Loucy (cell line): ENCODE measurements at regions not wholly inside any gene's neighbourhood (a gene's known extent, or its start where the extent isn't known, plus 50 kb on each side); places are given as distances from the start of the nearest gene placed in this dataset.

Experiments used
- H2AFZ ChIP-seq: fragments of 200-600 bp; sonication (generic); 2 replicates; pipeline ENCODE4 v1.6.0; 2016; ENCODE audit warnings: antibody characterized with exemption, mild to moderate bottlenecking, low read length, moderate library complexity
- H3F3A ChIP-seq: fragments of 200-600 bp; 2 replicates; pipeline ENCODE4 v1.6.0; 2016; ENCODE audit warnings: antibody characterized with exemption, low read depth, mild to moderate bottlenecking
- H3K27me3 ChIP-seq: fragments of 200-600 bp; sonication (generic); 2 replicates; pipeline ENCODE4 v1.6.1; 2014; ENCODE audit warnings: low read length, mild to moderate bottlenecking; ENCODE audit not compliant: insufficient read depth, poor library complexity, severe bottlenecking
- H3K36me3 ChIP-seq: fragments of 200-600 bp; sonication (generic); 2 replicates; pipeline ENCODE4 v1.6.1; 2016; ENCODE audit warnings: low read length; ENCODE audit not compliant: insufficient read depth
- H3K4me1 ChIP-seq: fragments of 200-600 bp; sonication (generic); 2 replicates; pipeline ENCODE4 v1.5.1; 2014; ENCODE audit warnings: low read length, mild to moderate bottlenecking; ENCODE audit not compliant: insufficient read depth, poor library complexity, severe bottlenecking
- H3K4me2 ChIP-seq: fragments of 200-600 bp; sonication (generic); 2 replicates; pipeline ENCODE4 v1.6.0; 2014; ENCODE audit warnings: antibody characterized with exemption, low read length, low read depth, mild to moderate bottlenecking; ENCODE audit not compliant: poor library complexity, severe bottlenecking
- H3K4me3 ChIP-seq: fragments of 200-600 bp; sonication (generic); 2 replicates; pipeline ENCODE4 v1.5.1; 2014; ENCODE audit warnings: low read length, mild to moderate bottlenecking, mixed read lengths; ENCODE audit not compliant: poor library complexity, severe bottlenecking
- H3K79me2 ChIP-seq: fragments of 200-600 bp; sonication (generic); 2 replicates; pipeline ENCODE4 v1.6.1; 2014; ENCODE audit warnings: low read length; ENCODE audit not compliant: insufficient read depth
- H3K9ac ChIP-seq: fragments of 200-600 bp; sonication (generic); 2 replicates; pipeline ENCODE4 v1.6.0; 2014; ENCODE audit warnings: mild to moderate bottlenecking, low read depth, low read length, moderate library complexity; ENCODE audit not compliant: poor library complexity, severe bottlenecking
- H3K9me2 ChIP-seq: fragments of 200-600 bp; sonication (generic); replicated peaks from 2 replicates; pipeline ENCODE4 v1.6.1; 2016; ENCODE audit warnings: low read depth, low read length, mixed read lengths
- H3K9me3 ChIP-seq: fragments of 200-600 bp; sonication (generic); 2 replicates; pipeline ENCODE4 v1.6.1; 2014; ENCODE audit warnings: mild to moderate bottlenecking, antibody characterized with exemption, low read length, low read depth; ENCODE audit not compliant: insufficient read depth
- H4K20me1 ChIP-seq: fragments of 200-600 bp; sonication (generic); 2 replicates; pipeline ENCODE4 v1.6.0; 2014; ENCODE audit warnings: antibody characterized with exemption, low read length, mild to moderate bottlenecking; ENCODE audit not compliant: insufficient read depth, poor library complexity, severe bottlenecking
- CTCF ChIP-seq: fragments of 200-600 bp; sonication (generic); conservative IDR thresholded peaks from 2 replicates; pipeline ENCODE4 v1.5.1; 2014; ENCODE audit warnings: mild to moderate bottlenecking, antibody characterized with exemption, low read length
- EZH2phosphoT487 ChIP-seq: fragments of 200-600 bp; IDR thresholded peaks from 2 replicates; pipeline ENCODE4 v1.6.1; 2018; ENCODE audit warnings: antibody characterized with exemption, mild to moderate bottlenecking, moderate library complexity, borderline replicate concordance

DNA sequence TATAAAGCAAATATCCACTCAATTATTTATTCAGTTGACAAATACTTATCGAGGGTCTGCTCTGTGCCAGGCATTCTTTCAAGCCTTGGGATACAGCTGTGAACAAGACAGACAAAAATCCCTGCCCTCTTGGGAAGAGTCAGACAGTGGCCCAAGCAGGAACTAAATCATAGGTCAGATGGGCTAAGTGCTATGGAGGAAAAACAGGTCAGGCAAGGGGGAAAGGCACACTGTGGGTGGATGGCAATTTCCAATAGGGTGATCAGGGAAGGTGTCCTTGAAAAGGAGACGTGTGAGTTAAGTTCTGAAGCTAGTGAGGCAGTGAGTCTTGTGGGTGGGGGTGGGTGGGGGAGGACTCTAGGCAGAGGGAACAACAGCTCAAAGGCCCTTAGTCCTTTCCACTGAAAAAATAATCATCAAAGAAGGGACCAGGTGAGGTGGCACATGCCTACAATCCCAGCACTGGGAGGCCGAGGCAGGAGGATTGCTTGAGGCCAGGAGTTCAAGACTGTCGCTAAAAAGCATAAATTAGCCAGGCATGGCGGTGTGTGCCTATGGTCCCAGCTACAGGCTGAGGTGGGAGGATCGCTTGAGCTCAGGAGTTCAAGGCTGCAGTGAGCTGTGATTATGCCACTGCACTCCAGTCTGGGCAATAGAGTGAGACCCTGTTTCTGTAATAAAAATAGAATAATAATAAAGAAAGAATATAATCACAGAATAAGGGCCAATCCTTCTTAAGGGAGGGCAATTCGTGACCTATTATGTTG is 95.2 kb upstream of the CPEB4 start:
- H3K9me3 ChIP-seq = no peaks in the 10 kb centered on the region
- TF ChIP-seq EZH2phosphoT487 (no peak), CTCF (no peak)
- H3K36me3 ChIP-seq = no peaks in the 10 kb centered on the region
- no peaks in the 10 kb centered on the region for H4K20me1 ChIP-seq
- no peaks in the 10 kb centered on the region for H3K27me3 ChIP-seq
- no peaks in the 10 kb centered on the region for H3F3A ChIP-seq
- H3K9me2 ChIP-seq = no peaks in the 10 kb centered on the region
- H2AFZ ChIP-seq = no peak overlapping the region
- H3K4me2 ChIP-seq = no peak overlapping the region
- no peaks in the 10 kb centered on the region for H3K79me2 ChIP-seq
- H3K4me1 ChIP-seq = no peaks in the 10 kb centered on the region
- H3K9ac ChIP-seq = no peak overlapping the region
- H3K4me3 ChIP-seq = no peak overlapping the region

- H3K79me2 ChIP-seq = no peaks in the 10 kb centered on the region
- H3K36me3 ChIP-seq = no peaks in the 10 kb centered on the region
- H3F3A ChIP-seq = no peaks in the 10 kb centered on the region
- no peaks in the 10 kb centered on the region for H3K9me3 ChIP-seq
- TF ChIP-seq CTCF (no peak), EZH2phosphoT487 (no peak)
- H4K20me1 ChIP-seq = no peaks in the 10 kb centered on the region
- no peaks in the 10 kb centered on the region for H3K4me1 ChIP-seq
- no peak overlapping the region for H3K4me3 ChIP-seq
- H3K9me2 ChIP-seq = no peaks in the 10 kb centered on the region
- no peaks in the 10 kb centered on the region for H3K27me3 ChIP-seq
- no peak overlapping the region for H3K4me2 ChIP-seq
- no peak overlapping the region for H3K9ac ChIP-seq
- H2AFZ ChIP-seq = no peak overlapping the region
Observed at GRCh38 chr5:173793648-173794548, 94.3 kb upstream of the CPEB4 start.

DNA sequence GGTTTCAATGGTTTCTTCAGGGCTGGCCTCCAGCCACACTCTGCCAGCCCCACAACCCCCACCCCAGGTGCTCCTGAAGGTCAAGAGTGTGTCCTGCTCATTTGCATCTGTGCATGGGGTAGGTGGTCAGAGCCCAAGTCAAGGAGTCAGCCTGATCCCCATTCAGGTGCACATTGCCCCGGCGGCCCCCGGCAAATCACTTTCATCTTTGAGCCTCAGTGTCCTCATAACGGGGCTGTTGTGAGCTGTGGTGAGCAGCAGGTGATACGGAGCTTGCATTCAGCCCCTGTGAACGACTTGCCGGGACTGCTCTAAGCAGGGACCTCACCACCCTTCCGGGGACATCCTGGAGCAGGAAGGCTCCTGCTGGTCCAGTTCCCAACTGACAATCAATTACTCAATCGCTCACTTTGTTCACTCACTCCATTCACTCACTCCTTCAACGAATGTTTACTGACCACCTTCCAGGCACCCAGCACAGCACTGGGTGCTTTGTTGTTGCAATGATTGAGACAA is 93.2 kb upstream of the CPEB4 start:
- Histone ChIP-seq H2AFZ (no peak overlapping the region), H3K4me3 (no peak overlapping the region), H3K9me3 (no peaks in the 10 kb centered on the region), H3K4me2 (no peak overlapping the region), H4K20me1 (no peaks in the 10 kb centered on the region), H3K36me3 (no peaks in the 10 kb centered on the region), H3K4me1 (no peaks in the 10 kb centered on the region), H3F3A (no peaks in the 10 kb centered on the region), H3K79me2 (no peaks in the 10 kb centered on the region), H3K27me3 (no peaks in the 10 kb centered on the region), H3K9ac (no peak overlapping the region), H3K9me2 (no peaks in the 10 kb centered on the region)
- no peak for TF ChIP-seq CTCF
- no peak for TF ChIP-seq EZH2phosphoT487
